Endothelial cell (in vitro differentiated cells): ENCODE measurements at regions not wholly inside any gene's neighbourhood (a gene's known extent, or its start where the extent isn't known, plus 50 kb on each side); places are given as distances from the start of the nearest gene placed in this dataset.
"Not testable (repeated sequence)": the region's sequence is repeated elsewhere in the genome, so short reads cannot be mapped to it uniquely, and the experiment has no call there.

Source experiments
- DNase-seq: peaks from one replicate; pipeline ENCODE4 v3.0.0; 2021; ENCODE audit warnings: low spot score
- H3K27ac Mint-ChIP-seq: one replicate; pipeline ENCODE4 v1.8.0; 2021; ENCODE audit warnings: mixed read lengths, inconsistent platforms; ENCODE audit not compliant: unreplicated experiment
- H3K27me3 Mint-ChIP-seq: one replicate; pipeline ENCODE4 v1.8.0; 2021; ENCODE audit warnings: mild to moderate bottlenecking, moderate library complexity, mixed read lengths, inconsistent platforms; ENCODE audit not compliant: unreplicated experiment
- H3K36me3 Mint-ChIP-seq: one replicate; pipeline ENCODE4 v1.8.0; 2021; ENCODE audit warnings: mild to moderate bottlenecking, low read depth, mixed read lengths, inconsistent platforms; ENCODE audit not compliant: unreplicated experiment
- H3K4me1 Mint-ChIP-seq: one replicate; pipeline ENCODE4 v1.8.0; 2021; ENCODE audit warnings: mild to moderate bottlenecking, mixed read lengths, inconsistent platforms; ENCODE audit not compliant: unreplicated experiment
- H3K4me3 Mint-ChIP-seq: one replicate; pipeline ENCODE4 v1.8.0; 2021; ENCODE audit warnings: mild to moderate bottlenecking, mixed read lengths, inconsistent platforms; ENCODE audit not compliant: unreplicated experiment
- H3K9me3 Mint-ChIP-seq: one replicate; pipeline ENCODE4 v1.8.0; 2021; ENCODE audit warnings: mixed read lengths, inconsistent platforms; ENCODE audit not compliant: unreplicated experiment
- TF ChIP-seq, protein P1 (sequence below): fragments of 200-600 bp; sonication (generic); IDR thresholded peaks from one replicate; pipeline ENCODE4 v1.5.0; 2021; ENCODE audit warnings: antibody characterized with exemption; ENCODE audit not compliant: unreplicated experiment

DNA sequence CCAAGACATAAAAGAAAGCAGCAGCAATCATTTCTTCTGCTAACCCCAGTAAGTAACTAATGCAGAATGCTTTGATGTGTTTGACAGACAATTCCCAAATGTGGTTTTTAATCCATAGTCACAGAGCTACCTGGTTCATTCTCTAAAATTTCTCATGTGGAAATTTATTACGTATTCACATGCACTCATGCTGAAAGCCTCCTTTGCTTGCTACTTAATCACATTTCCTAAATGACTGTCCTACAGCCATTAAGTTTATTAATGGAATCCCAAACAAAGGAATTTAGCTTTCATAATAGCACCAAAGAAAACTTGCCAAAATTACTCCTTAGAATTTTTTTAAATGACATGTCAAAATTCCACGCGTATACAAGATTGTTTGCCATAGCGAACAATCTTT, 68.6 kb upstream of the MCHR2 start:
- TF ChIP-seq, protein P1, sequence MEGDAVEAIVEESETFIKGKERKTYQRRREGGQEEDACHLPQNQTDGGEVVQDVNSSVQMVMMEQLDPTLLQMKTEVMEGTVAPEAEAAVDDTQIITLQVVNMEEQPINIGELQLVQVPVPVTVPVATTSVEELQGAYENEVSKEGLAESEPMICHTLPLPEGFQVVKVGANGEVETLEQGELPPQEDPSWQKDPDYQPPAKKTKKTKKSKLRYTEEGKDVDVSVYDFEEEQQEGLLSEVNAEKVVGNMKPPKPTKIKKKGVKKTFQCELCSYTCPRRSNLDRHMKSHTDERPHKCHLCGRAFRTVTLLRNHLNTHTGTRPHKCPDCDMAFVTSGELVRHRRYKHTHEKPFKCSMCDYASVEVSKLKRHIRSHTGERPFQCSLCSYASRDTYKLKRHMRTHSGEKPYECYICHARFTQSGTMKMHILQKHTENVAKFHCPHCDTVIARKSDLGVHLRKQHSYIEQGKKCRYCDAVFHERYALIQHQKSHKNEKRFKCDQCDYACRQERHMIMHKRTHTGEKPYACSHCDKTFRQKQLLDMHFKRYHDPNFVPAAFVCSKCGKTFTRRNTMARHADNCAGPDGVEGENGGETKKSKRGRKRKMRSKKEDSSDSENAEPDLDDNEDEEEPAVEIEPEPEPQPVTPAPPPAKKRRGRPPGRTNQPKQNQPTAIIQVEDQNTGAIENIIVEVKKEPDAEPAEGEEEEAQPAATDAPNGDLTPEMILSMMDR = no peak
- H3K27ac Mint-ChIP-seq = no peak overlapping the region
- H3K4me3 Mint-ChIP-seq = no peak overlapping the region
- no peaks in the 10 kb centered on the region for H3K9me3 Mint-ChIP-seq
- H3K27me3 Mint-ChIP-seq = no peaks in the 10 kb centered on the region
- H3K4me1 Mint-ChIP-seq = no peaks in the 10 kb centered on the region
- no peak for DNase-seq
- no peaks in the 10 kb centered on the region for H3K36me3 Mint-ChIP-seq

DNA sequence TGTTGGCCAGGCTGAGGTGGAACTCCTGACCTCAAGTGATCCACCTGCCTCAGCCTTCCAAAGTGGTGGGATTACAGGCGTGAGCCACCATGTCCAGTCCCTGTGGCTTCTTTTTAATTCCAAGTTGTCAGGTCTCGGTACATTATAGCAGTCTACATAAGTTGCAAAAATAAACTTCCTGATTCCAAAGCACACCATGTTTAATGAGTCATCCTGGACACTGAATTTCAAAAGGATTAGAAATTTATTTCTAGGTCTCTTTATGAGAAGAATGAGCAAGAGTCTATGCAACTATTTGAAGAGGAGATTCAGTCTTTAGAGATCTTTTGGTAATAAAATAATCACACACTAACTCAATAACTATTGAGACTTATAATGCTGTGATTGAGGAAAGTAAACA, 63.9 kb upstream of the MCHR2 start:
- TF ChIP-seq, protein P1 = no peak
- DNase-seq = no peak
- Mint-ChIP-seq H3K9me3 (no peaks in the 10 kb centered on the region), H3K4me1 (no peaks in the 10 kb centered on the region), H3K4me3 (no peak overlapping the region), H3K36me3 (no peaks in the 10 kb centered on the region), H3K27me3 (no peaks in the 10 kb centered on the region), H3K27ac (no peak overlapping the region)

DNA sequence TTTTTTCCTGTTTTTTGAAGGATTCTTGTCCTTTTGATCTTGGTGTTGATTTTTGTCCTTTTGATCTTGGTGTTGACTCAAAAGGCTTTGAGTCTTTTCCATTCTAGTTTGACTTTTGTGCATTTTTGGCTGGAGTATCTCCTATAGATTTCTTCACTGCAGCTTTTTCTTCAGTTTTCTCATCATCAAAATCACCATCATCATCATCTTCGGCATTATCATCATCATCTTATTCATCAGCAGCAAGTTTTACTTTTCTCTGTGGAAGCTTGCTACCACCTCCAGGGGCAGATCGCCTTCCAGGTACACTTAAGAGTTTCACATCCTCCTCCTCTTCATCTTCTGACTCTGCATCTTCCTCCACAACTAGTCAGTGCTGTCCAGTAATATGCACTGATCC, 56.5 kb upstream of the MCHR2 start:
- H3K36me3 Mint-ChIP-seq = no peaks in the 10 kb centered on the region
- H3K27me3 Mint-ChIP-seq = peaks cover 2% of the 10 kb centered on the region
- no peaks in the 10 kb centered on the region for H3K4me1 Mint-ChIP-seq
- TF ChIP-seq, protein P1 = no peak
- no peak for DNase-seq
- H3K27ac Mint-ChIP-seq = no peak overlapping the region
- H3K9me3 Mint-ChIP-seq = no peaks in the 10 kb centered on the region
- H3K4me3 Mint-ChIP-seq = no peak overlapping the region

DNA sequence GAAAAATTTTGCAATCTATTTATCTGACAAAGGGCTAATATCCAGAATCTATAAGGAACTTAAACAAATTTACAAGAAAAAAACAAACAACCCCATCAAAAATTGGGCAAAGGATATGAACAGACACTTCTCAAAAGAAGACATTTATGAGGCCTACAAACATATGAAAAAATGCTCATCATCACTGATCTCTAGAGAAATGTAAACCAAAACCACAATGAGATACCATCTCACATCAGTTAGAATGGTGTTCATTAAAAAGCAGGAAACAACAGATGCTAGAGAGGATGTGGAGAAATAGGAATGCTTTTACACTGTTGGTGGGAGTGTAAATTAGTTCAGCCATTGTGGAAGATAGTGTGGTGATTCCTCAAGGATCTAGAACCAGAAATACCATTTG, 49.9 kb upstream of the MCHR2 start:
- H3K9me3 Mint-ChIP-seq, H3K27me3 Mint-ChIP-seq, H3K27ac Mint-ChIP-seq, DNase-seq, H3K4me3 Mint-ChIP-seq, H3K36me3 Mint-ChIP-seq: not testable (repeated sequence)
- H3K4me1 Mint-ChIP-seq = peaks cover 13% of the 10 kb centered on the region
